Loucy (cell line): ENCODE measurements at regions not wholly inside any gene's neighbourhood (a gene's known extent, or its start where the extent isn't known, plus 50 kb on each side); places are given as distances from the start of the nearest gene placed in this dataset.

Experiments used
- CTCF ChIP-seq: fragments of 200-600 bp; sonication (generic); conservative IDR thresholded peaks from 2 replicates; pipeline ENCODE4 v1.5.1; 2014; ENCODE audit warnings: mild to moderate bottlenecking, antibody characterized with exemption, low read length
- EZH2phosphoT487 ChIP-seq: fragments of 200-600 bp; IDR thresholded peaks from 2 replicates; pipeline ENCODE4 v1.6.1; 2018; ENCODE audit warnings: antibody characterized with exemption, mild to moderate bottlenecking, moderate library complexity, borderline replicate concordance

DNA sequence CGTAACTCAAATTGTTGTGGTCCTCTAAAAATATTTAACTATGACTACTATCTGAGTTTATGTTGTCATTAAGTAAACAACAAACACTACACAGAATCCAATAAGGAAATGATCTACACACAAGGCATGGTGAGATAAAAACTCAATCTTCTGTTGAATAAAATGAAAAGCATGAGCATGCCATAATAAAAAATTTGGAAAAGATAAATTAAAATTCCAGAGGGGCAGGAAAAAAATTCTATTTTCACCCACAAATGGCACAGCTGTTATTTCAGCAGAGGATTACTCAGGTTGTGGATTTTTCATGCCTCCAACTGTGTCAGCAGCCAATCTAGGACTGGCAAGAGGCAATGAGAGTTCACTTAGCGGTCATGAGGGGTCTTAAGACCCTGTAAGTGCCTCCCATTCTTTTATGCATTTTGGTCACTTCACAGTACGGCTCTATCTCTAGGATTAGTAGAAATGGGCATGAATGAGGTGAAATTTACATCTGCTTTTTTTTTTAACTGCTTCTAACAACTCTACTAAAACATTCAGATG lies 639.8 kb upstream of the DIPK2B start:
- TF ChIP-seq CTCF = no peak
- TF ChIP-seq EZH2phosphoT487 = no peak
